ENCODE measurements at regions not wholly inside any gene's neighbourhood (a gene's known extent, or its start where the extent isn't known, plus 50 kb on each side); places are given as distances from the start of the nearest gene placed in this dataset.

- H3K4me3 ChIP-seq (replicated peaks; ENCODE audit: low read depth, low read length), result no peak overlapping the region
- DNase-seq (ENCODE audit: low read depth), result no peak
- TF ChIP-seq CTCF (IDR thresholded peaks at IDR 0.05; ENCODE audit: low read length, missing control alignments), result no peak
These were observed 438.8 kb upstream of the SEMA6A start for GRCh38 chr5:117013280-117013877.

GRCh38 chr5:117010574-117010973, 436.0 kb upstream of the SEMA6A start:
- H3K4me3 ChIP-seq (replicated peaks; ENCODE audit: low read depth, low read length), result no peak overlapping the region
- TF ChIP-seq CTCF (IDR thresholded peaks at IDR 0.05; ENCODE audit: low read length, missing control alignments), result no peak
- DNase-seq (ENCODE audit: low read depth), result no peak

GRCh38 chr5:116998024-116998423, 423.4 kb upstream of the SEMA6A start:
- no peak overlapping the region for H3K4me3 ChIP-seq (replicated peaks; ENCODE audit: low read depth, low read length)
- DNase-seq (ENCODE audit: low read depth), result no peak
- no peak for TF ChIP-seq CTCF (IDR thresholded peaks at IDR 0.05; ENCODE audit: low read length, missing control alignments)

GRCh38 chr5:116992681-116993080, 418.1 kb upstream of the SEMA6A start:
- DNase-seq (ENCODE audit: low read depth), result no peak
- TF ChIP-seq CTCF (IDR thresholded peaks at IDR 0.05; ENCODE audit: low read length, missing control alignments), result no peak
- no peak overlapping the region for H3K4me3 ChIP-seq (replicated peaks; ENCODE audit: low read depth, low read length)

- no peak overlapping the region for H3K4me3 ChIP-seq (replicated peaks; ENCODE audit: low read depth, low read length)
- TF ChIP-seq CTCF (IDR thresholded peaks at IDR 0.05; ENCODE audit: low read length, missing control alignments), result no peak
- DNase-seq (ENCODE audit: low read depth), result no peak
These were observed 415.4 kb upstream of the SEMA6A start for GRCh38 chr5:116989995-116990394.

- DNase-seq (ENCODE audit: low read depth), result no peak
- TF ChIP-seq CTCF (IDR thresholded peaks at IDR 0.05; ENCODE audit: low read length, missing control alignments), result no peak
- no peak overlapping the region for H3K4me3 ChIP-seq (replicated peaks; ENCODE audit: low read depth, low read length)
These were observed 407.4 kb upstream of the SEMA6A start for GRCh38 chr5:116982035-116982434.

GRCh38 chr5:116980581-116980980, 406.0 kb upstream of the SEMA6A start:
- no peak overlapping the region for H3K4me3 ChIP-seq (replicated peaks; ENCODE audit: low read depth, low read length)
- DNase-seq (ENCODE audit: low read depth), result no peak
- no peak for TF ChIP-seq CTCF (IDR thresholded peaks at IDR 0.05; ENCODE audit: low read length, missing control alignments)
